RCC 7860 (cell line): ENCODE measurements at regions not wholly inside any gene's neighbourhood (a gene's known extent, or its start where the extent isn't known, plus 50 kb on each side); places are given as distances from the start of the nearest gene placed in this dataset.
"Not testable (repeated sequence)": the region's sequence is repeated elsewhere in the genome, so short reads cannot be mapped to it uniquely, and the experiment has no call there.

Experiments used
- DNase-seq: peaks from one replicate; pipeline ENCODE4 v3.0.0-alpha.2; 2015; ENCODE audit warnings: low spot score
- FAIRE-seq: peaks from 2 replicates; lab custom pipeline; 2012; peaks lifted over from hg19 to GRCh38; lab: Jason Lieb, UNC

DNA sequence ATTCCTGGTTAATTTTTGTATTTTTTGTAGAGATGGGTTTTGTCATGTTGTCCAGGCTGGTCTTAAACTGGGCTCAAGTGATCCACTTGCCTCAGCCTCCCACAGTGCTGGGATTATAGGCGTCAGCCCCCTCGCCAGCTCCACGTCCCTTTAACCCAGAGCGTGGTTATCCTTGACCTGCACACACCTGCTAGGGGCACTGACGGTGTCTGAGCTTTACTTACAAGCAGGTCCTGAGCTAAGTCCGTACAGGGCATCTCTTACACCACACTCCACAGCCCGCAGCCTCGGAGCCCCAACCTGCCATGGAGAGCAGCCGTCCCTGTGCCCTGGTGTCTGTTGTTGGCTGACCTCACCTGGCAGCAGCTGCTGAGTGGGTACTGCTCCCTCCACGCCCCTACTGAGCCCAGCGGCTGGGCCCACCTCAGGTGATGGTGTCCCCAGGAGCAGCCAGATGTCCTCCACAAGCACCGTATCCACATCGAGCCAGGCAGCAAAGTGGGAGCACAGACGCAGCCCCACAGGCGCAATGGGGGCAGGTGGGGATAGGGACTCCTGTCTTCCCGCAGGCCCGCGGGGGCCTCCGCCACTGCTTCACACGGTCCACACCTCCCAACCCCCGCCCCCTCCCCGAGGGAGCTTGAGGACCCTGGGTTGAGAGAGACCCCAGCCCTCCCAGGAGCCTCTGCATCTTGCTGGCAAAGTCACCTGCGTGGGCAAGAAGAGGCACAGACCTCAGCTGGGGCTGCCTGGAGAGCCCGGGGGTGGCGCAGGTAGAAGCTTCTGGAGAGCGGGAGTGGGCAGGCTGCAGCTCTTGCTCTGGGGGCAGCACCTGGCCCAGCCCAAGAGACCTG is 325.4 kb upstream of the SFSWAP start:
- DNase-seq (no peak), FAIRE-seq (no peak)

DNA sequence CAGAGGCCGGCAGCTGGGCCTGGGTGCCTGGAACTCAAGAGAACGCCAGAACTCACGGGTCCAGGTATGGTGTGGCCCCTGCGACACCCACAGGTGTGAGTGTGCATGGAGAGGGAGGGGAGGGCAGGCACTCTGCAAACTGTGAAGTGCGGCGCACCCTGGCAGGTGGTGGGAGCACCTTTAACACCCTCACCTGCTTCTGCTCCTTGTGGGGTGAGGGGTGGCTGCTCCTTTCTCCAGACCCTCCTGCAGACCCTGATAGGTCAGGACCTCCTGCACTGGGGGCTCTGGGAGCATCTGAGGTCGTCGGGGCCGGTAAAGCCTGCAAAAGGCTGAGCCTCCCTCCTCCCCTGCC is 324.7 kb upstream of the SFSWAP start:
- FAIRE-seq: no peak

DNA sequence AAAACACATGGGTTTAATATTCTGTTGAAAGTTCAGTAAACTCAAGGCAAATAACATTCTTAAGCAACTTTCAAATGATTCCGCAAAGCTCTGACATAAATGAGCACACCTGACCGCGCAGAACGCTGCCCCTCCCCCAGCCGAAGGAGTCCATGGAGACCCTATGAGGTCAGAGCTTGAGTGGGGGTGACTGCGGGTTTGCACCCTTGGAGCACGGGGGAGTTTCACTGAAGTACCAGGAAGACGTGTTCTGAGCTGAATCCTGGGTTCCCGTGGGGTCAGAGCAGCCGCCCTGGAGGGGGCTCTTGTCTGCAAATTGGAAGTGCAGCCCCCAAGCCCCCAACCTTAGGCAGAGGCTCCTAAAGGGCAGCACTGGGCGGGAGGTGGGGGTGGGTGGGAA is 324.1 kb upstream of the SFSWAP start:
- DNase-seq (no peak), FAIRE-seq (no peak)

More for the DNA sequence above, 324.7 kb upstream of the SFSWAP start:
- no peak for DNase-seq

DNA sequence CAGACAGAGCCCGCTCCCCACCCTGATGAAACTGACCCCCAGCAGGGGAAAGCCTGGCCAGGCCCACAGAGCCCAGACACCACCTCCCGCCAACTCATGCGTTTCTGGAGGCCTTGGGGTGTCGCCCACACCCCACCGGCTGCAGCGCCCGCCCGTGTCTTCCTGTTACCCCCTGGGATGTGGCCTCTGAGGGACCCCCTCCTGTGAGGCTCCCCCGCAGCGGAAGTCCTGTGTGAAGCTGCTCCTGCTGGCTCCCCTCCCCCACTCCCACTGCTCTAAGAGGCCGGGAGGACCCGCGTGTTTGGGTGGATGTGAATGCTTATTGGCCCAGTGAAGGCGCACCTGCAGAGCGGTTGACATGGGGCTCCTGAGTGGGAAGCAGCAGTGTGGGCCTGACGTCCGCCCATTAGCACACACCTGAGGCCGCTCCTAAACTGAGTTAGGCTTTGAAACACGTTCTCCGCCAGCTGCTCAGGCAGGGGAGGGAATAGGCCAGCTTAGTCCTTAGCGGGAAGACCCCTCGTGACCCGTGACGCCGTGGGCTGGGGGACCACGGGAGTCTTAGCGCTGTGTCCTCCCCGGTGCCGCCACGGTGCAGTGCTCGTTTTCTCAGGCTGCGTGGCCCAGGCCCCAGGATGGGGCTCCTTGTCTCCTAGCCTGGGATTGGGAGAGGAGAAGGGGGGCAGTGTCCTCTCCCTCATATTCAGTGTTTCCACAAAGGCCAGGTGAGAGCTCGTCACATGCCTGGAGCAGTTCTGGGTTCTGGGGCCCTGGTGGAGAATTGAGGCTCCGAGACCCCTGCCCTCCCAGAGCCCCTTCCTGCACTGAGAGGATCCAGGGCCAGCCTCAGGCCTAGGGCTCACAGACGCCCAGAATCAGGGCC is 323.4 kb upstream of the SFSWAP start:
- FAIRE-seq (no peak), DNase-seq (no peak)

DNA sequence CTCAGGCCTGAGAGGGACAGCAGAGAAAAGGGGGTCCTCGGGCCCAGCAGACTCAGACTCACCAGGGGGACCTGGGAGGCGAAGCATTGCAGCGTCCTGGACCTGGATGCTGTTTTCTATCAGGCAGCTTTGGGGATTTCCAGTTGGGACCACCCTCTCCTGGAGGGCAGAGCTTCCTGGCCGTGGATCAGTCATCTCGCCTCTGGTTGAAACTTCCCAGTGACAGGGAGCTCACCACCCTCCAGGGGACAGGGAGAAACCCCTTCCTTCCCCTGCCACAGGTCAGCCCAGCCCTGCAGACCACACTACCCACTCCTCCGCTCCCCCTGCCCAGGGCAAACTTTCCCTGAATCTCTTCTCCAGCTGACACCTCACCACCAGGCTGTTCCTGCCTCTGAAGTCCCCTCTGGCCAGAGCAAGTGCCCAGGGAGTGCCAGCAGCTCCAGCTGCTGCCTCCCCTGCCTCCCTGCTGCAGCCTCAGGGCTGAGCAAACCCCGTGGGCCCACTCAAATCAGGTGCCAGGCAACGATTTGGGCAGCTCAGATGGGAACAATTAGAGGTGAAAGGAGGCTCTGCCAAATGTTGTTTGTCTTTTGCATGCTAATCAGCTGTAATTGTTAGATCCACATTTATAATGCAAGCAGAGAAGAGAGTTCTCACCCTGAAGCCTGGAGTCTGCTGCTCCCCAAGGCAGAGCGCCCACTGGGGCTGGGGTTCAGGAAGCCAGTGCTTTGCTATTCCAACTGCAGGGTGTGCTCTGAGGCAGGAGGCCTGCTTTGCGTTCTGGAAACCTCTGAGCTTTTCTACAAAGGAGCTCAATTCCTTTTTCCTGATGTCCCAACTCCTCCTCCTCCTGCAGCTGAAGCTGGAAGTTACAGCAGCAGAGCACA is 322.5 kb upstream of the SFSWAP start:
- not testable (repeated sequence) for FAIRE-seq, DNase-seq

DNA sequence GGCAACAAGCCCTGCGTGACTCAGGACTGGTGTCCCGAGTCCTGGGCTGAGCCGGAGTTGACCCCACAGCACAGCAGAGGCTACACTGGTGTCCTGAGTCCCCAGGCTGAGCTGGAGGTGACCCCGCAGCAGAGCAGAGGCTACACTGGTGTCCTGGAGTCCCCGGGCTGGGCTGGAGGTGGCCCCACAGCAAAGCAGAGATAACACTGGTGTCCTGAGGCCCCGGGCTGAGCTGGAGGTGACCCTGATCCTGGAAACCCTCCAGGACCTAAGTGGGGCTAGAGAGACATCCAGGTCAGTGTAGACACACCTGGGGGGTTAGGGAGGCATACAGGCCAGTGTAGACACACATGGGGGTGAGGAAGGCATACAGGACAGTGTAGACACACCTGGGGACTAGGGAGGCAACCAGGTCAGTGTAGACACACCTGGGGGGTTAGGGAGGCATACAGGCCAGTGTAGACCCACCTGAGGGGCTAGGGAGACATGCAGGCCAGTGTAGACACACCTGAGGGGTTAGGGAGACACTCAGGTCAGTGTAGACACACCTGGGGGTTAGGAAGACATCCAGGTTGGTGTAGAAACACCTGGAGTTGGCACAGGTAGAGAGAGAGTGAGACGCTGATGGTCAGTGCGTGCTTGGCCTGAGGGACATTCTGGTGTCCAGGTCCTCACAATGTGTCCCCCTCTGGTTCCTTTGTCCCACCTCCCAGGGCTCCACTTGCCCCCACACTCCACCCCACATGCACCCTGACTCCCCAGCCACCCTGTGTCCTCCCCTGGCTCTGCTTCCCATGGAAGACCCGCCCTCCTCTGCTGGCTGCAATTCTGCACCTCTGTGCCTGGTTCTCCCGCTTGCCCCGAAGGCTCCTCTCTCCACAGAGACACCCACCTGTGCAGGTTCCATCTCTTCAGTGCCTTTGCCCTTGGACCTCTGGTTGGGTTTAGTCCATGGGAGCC is 321.6 kb upstream of the SFSWAP start:
- FAIRE-seq: no peak

DNA sequence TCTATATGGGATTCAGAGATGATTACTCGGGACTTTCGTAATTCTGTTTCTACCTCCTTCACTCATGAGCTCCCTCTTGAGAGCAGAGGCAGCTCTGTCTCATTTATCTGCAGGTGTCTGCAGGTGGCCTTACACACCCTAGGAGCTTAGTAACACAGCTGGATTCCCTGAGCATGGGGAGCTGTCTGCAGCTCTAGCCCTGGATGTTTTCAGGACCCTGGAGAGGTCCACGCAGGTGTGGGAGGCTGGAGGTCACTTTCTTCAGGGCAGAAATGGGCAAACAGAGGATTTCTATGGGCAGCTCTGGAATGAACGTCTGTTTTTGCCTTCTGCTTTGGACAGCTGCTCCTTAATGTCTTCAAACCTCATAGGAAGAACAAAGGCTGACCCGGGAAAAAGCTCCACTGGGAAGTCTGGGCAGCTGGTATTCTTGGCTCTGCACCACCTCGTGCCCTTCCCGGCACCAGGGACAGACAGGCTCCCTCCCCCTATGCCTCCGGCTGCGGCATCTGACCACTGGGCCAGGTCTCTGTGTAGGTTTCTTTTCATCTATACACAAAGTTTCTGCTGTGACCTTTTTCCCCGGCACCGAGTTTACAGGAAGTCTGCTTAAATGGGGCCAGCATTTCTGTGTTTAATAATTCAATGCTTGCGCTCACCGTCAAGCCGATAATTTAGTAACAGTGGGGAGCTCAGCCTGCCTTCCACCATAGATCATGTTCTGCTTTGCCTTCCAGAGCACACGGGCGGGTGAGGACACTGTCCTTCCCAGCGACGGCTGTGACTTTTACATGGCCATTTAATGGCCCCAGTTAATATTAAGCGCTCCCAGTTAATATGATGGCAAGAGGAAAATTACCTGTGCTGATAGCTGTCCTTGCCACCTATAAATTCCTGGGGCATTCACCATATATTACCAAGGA is 320.2 kb upstream of the SFSWAP start:
- FAIRE-seq (no peak), DNase-seq (no peak)

More for the DNA sequence above, 321.6 kb upstream of the SFSWAP start:
- no peak for DNase-seq

DNA sequence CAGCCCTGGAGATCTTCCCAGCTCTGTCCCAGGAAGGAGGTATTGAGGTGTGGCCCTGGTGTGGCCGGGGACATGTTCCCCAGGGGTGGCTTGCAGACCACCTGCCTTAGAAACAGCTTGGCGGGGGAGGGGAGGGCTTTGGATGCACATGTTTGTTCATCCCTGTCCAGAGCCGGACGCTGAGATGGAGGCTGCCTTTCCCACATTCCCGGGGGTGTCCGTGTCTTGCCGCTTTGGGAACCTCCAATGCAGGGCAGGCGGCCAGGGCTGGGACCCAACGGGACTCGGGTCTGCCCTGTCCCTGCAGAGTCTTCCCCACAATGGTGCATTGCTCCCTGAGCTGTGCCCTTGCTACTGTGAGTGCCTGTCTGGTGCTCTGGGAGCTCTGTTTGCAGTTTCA is 319.5 kb upstream of the SFSWAP start:
- DNase-seq: no peak
- no peak for FAIRE-seq

DNA sequence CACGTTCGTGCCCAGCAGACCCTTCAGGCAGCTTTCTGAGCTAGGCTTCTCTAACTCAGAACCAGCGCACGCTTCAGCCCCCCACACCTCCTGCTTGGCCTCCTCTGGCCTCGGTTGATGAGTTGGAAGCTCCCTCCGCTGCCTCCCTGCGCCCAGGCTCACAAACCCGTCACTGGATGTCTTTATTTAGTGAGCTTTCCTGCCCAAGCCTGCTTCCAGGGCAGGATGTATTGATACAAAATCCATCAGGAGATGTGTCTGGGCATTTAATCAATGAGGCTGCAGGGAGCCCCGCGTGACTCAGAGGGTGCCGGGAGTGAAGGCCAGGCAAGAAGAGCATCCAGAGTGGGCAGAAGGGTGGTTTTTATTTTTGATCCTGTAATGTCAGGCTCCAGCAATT is 316.1 kb upstream of the SFSWAP start:
- not testable (repeated sequence) for FAIRE-seq, DNase-seq

DNA sequence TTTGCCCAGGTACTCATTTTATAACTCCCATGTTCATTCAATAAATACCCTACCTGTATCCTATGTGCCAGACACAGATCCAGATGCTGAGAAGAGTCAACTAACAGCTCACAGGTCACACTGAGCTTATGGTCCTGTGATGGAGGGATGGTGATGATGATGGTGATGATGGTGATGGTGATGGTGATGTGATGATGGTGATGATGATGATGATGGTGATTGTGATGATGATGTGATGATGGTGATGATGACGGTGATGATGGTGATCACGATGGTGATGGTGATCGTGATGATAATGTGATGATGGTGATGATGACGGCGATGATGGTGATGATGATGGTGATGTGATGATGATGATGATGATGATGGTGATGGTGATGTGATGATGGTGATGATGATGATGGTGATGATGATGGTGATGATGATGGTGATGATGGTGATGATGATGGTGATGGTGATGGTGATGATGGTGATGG is 315.6 kb upstream of the SFSWAP start:
- not testable (repeated sequence) for FAIRE-seq, DNase-seq

DNA sequence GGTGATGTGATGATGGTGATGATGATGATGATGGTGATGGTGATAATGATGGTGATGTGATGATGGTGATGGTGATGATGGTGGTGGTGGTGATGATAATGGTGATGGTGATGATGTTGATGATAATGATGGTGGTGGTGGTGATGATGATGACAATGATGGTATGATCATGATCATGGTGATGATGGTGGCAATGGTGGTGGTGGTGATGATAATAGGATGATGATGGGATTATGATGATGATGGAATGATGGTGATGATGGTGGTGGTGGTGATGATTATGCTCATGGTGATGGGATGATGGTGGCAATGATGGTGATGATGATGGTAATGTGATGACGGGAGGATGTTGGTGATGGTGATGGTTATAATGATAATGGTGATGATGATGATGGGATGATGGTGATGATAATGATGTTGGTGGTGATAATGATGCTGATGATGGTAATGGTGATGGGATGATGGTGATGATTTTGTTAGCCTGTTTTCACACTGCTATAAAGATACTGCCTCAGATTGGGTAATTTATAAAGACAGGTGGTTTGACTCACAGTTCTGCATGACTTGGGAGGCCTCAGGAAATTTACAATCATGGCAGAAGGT is 314.8 kb upstream of the SFSWAP start:
- FAIRE-seq (no peak), DNase-seq (no peak)

DNA sequence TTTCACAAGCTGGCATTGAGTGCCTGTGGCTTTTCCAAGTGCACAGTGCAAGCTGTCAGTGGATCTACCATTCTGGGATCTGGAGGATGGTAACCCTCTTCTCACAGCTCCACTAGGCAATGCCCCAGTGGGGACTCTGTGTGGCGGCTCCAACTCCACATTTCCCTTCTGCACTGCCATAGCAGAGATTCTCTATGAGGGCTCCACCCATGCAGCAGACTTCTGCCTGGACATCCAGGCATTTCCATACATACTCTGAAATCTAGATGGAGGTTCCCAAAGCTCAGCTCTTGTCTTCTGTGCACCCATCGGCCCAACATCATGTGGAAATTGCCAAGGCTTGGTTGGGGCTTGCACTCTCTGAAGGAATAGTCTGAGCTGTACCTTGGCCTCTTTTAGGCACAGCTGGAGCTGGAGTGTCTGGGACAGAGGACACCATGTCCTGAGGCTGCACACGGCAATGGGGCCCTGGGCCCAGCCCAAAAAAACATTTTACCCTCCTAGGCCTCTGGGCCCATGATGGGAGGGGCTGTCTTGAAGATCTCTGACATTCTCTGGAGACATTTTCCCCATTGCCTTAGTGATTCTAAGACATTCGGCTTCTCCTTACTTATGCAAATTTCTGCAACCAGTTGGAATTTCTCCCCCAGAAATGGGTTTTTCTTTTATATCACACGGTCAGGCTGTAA is 313.3 kb upstream of the SFSWAP start:
- no peak for DNase-seq
- FAIRE-seq: no peak

DNA sequence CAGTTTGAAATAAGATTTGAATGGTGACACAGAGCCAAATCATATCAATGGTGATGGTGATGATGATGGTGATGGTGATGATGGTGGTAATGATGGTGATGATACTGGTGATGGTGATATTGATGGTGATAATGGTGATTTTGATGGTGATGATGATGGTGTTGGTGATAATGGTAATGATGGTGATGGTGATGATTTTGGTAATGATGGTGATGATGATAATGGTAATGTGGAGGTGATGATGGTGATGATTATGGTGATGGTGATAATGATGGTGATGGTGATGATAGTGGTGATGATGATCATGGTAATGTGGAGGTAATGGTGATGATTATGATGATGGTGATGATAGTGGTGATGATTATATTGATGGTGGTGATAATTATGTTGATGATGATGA is 311.9 kb upstream of the SFSWAP start:
- FAIRE-seq: no peak
- no peak for DNase-seq

DNA sequence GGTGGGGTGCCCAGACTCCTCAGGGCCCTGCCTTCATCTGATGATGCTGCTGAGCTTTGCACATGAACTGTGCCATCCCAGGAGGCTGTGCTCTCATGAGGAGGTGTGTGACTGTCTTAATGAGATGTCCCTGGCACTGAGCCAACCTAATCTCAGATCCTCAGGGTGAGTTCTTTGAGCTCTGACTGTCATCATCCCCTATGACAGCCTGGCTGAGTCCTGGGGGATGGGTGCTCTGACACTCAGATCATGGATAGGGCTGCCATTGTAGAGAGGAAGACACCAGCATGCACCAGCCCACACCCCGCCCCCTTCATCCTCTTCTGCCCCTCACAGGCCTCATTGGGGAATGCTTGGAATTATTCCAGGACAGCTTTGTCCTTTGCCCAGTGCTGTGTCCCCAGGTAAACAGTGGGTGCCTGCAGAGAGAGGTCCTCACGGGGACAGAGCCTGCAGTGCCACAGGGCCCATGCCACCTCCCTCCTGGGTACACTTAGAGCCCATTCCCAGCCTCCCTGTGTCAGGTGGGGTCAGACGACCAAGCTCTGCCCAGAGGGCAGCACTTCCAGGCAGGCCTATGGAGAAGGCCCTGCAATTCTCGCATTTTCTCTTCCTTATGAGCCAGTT is 310.1 kb upstream of the SFSWAP start:
- FAIRE-seq: not testable (repeated sequence)

DNA sequence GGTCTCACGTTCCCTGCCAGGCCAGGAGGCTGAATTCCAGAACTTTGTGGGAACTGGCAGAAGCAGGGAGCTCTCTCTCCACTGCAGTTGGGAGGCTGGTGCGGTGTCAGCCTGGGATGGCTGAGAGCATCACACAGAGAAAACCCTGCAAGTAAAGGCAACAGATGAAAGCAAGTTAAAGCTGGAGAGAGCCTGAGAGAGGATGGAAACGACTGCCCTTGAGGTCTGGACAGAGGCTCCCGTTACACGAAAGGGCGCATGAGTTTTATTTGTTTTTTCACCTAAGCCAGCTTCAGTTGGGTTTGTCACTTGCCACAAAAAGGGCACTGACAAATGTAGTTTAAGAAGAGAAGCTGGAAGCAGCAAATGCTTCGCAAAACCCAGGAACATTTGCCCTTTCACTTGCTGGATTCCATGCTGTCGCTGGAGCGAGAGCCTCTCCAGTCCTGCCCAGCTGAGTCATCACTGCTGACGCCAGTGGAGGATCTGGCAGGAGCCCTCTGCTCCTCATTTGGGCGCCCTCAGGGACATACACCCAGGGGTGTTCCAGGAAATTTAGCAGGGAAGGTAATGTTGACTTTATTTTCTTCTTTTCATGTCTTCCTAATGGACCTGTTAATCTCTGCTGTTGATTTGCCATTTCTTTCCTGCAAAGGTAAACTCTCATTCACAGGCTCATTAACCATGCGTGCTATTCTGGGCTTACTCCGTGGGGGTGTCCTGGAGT is 308.8 kb upstream of the SFSWAP start:
- DNase-seq, FAIRE-seq: not testable (repeated sequence)

More for the DNA sequence above, 310.1 kb upstream of the SFSWAP start:
- not testable (repeated sequence) for DNase-seq

DNA sequence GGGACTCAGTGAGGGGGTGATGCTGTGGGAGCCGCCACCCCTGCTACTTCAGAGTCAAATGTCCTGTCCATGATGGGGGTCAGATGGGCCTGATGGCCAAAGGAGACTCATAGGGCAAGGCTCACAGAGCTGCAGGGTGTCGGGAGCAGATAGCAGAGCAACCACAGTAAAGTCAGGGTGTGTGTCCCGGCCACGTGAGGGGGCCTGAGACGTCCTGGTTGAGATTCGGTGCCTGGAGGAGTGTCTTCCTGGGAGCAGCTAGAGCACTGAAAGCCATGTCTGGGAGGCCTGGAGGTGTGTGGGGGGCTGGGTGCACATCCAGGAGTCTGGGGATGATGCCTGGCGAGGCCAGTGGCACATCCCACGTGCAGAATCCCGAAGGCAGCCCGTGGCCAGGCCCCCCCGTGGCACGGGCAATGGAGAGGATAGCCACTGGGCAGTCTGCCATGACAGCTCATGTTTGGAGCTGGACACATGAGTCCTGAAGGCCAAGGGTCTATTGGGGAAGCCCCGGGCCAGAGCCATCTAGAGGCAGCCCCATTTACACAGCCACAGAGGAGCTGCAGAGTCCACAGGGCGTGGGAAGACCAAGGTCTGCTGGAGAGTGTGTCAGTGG is 308.0 kb upstream of the SFSWAP start:
- DNase-seq (no peak), FAIRE-seq (no peak)
